Rectal smooth muscle tissue (tissue), 1 donor: ENCODE measurements at regions not wholly inside any gene's neighbourhood (a gene's known extent, or its start where the extent isn't known, plus 50 kb on each side); places are given as distances from the start of the nearest gene placed in this dataset.

Source experiments
- H3K27ac ChIP-seq: one replicate; pipeline ENCODE4 v1.7.0; 2013; ENCODE audit warnings: low read depth, low read length, inconsistent platforms
- H3K27me3 ChIP-seq: one replicate; pipeline ENCODE4 v1.7.0; 2013; ENCODE audit warnings: low read length; ENCODE audit not compliant: control insufficient read depth, insufficient read depth
- H3K36me3 ChIP-seq: one replicate; pipeline ENCODE4 v1.7.0; 2013; ENCODE audit warnings: low read length; ENCODE audit not compliant: control insufficient read depth, insufficient read depth
- H3K4me1 ChIP-seq: one replicate; pipeline ENCODE4 v1.7.0; 2013; ENCODE audit warnings: low read length; ENCODE audit not compliant: control insufficient read depth, insufficient read depth
- H3K4me3 ChIP-seq: one replicate; pipeline ENCODE4 v1.7.0; 2013; ENCODE audit warnings: low read length
- H3K9ac ChIP-seq: one replicate; pipeline ENCODE4 v1.7.0; 2013; ENCODE audit warnings: low read length

GRCh38 chr5:143665866-143666265 lies 146.1 kb upstream of the HMHB1 start:
- Histone ChIP-seq H3K9ac (no peak overlapping the region), H3K4me3 (no peak overlapping the region), H3K36me3 (no peaks in the 10 kb centered on the region), H3K27me3 (no peaks in the 10 kb centered on the region), H3K27ac (no peak overlapping the region), H3K4me1 (no peaks in the 10 kb centered on the region)

DNA sequence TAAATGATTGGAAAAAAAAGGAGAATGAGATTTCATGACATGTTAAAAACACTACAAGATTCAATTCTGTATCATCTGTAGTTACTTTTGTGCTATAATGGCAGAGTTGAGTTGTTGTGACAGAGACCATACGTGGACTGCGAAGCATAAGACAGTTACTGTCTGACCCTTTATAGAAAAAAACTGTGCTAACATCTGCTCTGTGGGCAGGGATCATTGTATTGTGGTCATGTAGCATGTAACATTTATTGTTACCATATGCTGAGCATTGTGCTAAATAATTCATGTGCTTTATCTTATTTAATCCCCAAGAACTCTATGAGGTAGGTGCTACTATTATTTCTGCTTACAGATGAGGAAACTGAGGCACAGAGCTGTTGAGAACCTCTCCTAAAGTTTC lies 147.3 kb upstream of the HMHB1 start:
- Histone ChIP-seq H3K27me3 (no peaks in the 10 kb centered on the region), H3K36me3 (no peaks in the 10 kb centered on the region), H3K4me3 (no peak overlapping the region), H3K4me1 (no peaks in the 10 kb centered on the region), H3K27ac (no peak overlapping the region), H3K9ac (no peak overlapping the region)

GRCh38 chr5:143663872-143664271 lies 148.1 kb upstream of the HMHB1 start:
- no peaks in the 10 kb centered on the region for H3K36me3 ChIP-seq
- no peak overlapping the region for H3K27ac ChIP-seq
- no peak overlapping the region for H3K9ac ChIP-seq
- no peaks in the 10 kb centered on the region for H3K27me3 ChIP-seq
- no peak overlapping the region for H3K4me3 ChIP-seq
- H3K4me1 ChIP-seq, result no peaks in the 10 kb centered on the region

DNA sequence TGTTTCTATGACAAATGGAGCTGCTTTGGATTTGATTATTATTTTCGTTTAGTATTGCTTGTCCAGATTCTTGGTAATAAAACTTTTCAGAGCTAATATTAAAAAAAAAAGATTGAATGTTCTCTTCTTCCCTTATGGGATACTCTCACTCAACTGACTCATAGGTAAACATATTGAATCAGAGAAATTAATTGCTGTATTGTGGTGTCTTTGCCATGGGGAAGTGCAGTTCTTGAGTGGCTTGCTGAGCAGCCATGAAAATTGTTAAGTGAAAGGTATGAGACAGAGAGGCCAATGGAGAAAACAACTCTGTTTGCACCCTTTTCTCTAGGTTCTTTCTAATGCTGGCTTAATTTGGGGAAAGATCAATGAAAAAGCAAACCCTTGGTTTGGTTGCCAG lies 149.9 kb upstream of the HMHB1 start:
- Histone ChIP-seq H3K27me3 (no peaks in the 10 kb centered on the region), H3K4me1 (no peaks in the 10 kb centered on the region), H3K4me3 (no peak overlapping the region), H3K27ac (no peak overlapping the region), H3K9ac (no peak overlapping the region), H3K36me3 (no peaks in the 10 kb centered on the region)

GRCh38 chr5:143660625-143661024 lies 151.3 kb upstream of the HMHB1 start:
- H3K36me3 ChIP-seq, result no peaks in the 10 kb centered on the region
- H3K4me1 ChIP-seq, result no peaks in the 10 kb centered on the region
- no peak overlapping the region for H3K4me3 ChIP-seq
- H3K27ac ChIP-seq, result no peak overlapping the region
- no peaks in the 10 kb centered on the region for H3K27me3 ChIP-seq
- no peak overlapping the region for H3K9ac ChIP-seq

DNA sequence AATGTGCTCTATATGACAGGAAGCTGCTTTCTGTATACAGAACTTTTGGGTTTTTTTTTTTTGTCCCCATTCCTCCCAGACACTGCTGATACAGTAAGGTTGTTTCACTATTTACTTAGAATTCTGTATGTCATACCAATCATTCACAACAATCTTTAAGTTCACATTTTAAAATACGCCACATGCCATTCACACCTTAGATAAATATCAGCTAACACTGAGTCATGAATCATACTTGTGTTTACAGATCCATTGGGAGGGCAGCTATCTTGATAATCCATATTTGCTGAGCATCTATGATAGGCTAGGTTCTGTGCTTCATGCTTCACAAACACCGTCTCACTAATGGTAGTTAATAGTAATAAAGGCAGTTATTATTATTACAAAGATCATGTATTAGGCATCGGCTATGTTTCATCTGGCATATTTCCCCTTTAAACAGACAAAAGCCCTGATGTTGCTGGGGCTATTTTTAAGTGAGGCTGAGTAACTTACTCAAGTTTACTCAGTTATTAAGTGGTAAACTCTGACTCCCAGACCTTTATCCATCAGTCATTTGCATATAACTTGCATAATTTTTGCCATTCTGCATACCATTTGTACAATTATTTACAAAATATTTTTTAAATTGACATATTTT lies 152.2 kb upstream of the HMHB1 start:
- no peaks in the 10 kb centered on the region for H3K4me1 ChIP-seq
- H3K36me3 ChIP-seq, result no peaks in the 10 kb centered on the region
- H3K9ac ChIP-seq, result no peak overlapping the region
- no peak overlapping the region for H3K4me3 ChIP-seq
- no peak overlapping the region for H3K27ac ChIP-seq
- no peaks in the 10 kb centered on the region for H3K27me3 ChIP-seq

DNA sequence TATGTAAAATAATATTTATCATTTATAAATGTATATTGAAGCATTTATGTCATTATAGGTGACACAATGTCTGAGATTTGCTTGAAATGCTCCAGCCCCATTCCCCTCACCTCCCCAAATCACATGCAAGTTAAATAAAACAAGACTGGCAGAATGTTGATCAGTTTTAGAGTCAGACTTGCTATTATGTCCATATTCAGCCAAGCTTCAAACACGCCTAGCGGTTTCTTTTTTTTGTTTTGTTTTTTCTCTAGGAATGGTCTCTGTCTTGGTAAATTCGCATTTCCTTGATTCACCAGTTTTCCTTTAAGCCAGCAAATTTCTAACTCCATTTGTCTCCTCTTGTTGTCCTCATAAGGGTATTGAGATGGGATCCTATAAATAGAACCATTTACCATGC lies 153.0 kb upstream of the HMHB1 start:
- H3K27me3 ChIP-seq, result no peaks in the 10 kb centered on the region

DNA sequence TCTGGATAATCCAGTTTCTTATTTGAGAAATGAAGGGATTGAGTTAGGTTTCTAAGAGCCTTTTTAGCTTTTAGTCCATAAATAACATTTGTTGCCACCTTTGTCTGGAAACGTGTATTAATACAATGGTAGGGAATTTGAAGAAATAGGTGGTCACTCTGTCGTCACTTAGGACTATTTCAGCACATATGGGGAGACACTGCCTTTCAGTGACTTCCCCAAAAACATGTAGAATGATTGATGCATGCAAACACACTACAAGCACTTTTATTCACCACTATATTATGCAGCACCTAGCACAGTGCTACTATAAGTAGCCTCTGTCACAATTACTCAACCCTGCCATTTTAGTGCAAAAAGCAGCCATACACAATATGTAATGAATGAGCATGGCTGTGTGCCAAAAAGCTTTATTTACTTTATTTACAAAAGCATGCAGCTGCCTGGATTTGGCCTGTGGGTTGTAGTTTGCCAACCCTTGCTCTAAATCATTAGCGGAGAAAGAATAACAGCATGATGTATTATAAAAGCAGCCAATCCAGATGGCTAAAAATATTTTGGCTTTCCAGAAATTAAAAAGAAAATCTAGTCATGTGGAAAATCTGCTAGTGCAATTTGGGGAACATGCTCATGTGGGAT lies 154.2 kb upstream of the HMHB1 start:
- Histone ChIP-seq H3K4me3 (no peak overlapping the region), H3K27me3 (no peaks in the 10 kb centered on the region), H3K4me1 (no peaks in the 10 kb centered on the region), H3K36me3 (no peaks in the 10 kb centered on the region), H3K27ac (no peak overlapping the region), H3K9ac (no peak overlapping the region)

More for the DNA sequence above, 153.0 kb upstream of the HMHB1 start:
- H3K36me3 ChIP-seq, result no peaks in the 10 kb centered on the region
- no peak overlapping the region for H3K4me3 ChIP-seq
- no peak overlapping the region for H3K27ac ChIP-seq
- H3K4me1 ChIP-seq, result no peaks in the 10 kb centered on the region
- no peak overlapping the region for H3K9ac ChIP-seq

DNA sequence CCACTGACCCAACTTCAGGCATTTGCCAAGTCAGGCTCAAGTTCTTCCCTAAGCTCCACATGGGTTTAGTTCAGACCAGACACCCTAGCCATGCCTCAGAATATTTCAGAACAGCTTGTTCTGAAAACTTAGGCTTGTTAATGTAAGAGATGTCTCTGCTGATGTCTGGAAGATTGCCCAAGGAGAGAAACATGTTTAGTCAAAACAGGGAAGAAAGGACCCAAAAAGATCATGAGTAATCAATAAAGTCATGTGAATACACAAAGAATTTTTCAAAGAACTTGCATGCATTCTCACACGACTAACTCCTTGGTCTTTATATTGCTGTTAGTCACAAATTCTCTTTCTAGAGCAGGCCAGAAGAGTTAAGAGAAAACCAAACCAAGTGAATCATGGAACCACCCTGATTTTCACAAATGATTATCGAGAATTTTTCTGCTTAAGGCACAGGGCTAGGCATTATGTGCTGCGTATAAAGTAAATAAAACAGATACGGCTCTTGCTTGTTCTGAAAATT lies 158.1 kb upstream of the HMHB1 start:
- Histone ChIP-seq H3K4me3 (no peak overlapping the region), H3K36me3 (no peaks in the 10 kb centered on the region), H3K4me1 (no peaks in the 10 kb centered on the region), H3K9ac (no peak overlapping the region), H3K27ac (no peak overlapping the region), H3K27me3 (no peaks in the 10 kb centered on the region)

- H3K9ac ChIP-seq, result no peak overlapping the region
- H3K4me3 ChIP-seq, result no peak overlapping the region
- no peaks in the 10 kb centered on the region for H3K36me3 ChIP-seq
- no peak overlapping the region for H3K27ac ChIP-seq
- no peaks in the 10 kb centered on the region for H3K4me1 ChIP-seq
- no peaks in the 10 kb centered on the region for H3K27me3 ChIP-seq
These were observed 158.7 kb upstream of the HMHB1 start for GRCh38 chr5:143653256-143653655.

DNA sequence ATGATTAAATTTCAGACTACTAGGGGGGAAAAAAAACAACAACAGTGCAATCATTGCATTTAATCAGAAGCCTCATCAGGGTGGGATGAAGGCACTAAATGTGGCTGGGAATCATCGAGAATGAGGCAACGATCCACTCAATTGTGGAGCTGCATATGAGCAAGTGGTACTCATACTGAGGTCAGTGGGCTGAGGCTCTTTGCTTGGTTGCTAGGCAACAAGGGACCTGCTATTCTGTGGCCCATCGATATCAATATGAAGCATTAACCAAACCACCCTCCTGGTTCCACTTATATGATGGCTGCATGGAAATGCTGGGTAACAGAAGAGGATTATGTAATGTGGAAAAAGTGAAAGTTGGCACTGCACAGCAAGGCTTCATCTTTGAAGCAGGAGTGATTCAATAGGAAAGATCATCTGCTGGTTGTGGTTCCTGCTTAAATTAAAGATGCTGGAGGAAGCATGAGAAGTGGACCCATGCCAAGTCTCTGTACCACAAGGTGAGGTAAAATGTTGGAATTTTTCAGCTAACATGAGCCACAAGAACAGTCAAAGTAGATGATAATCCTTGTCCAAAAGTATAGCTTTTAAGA lies 159.8 kb upstream of the HMHB1 start:
- H3K4me1 ChIP-seq, result no peaks in the 10 kb centered on the region
- H3K9ac ChIP-seq, result no peak overlapping the region
- no peaks in the 10 kb centered on the region for H3K27me3 ChIP-seq
- no peak overlapping the region for H3K27ac ChIP-seq
- H3K4me3 ChIP-seq, result no peak overlapping the region
- H3K36me3 ChIP-seq, result no peaks in the 10 kb centered on the region

GRCh38 chr5:143649937-143650621 lies 161.9 kb upstream of the HMHB1 start:
- Histone ChIP-seq H3K27ac (no peak overlapping the region), H3K27me3 (no peaks in the 10 kb centered on the region), H3K4me1 (no peaks in the 10 kb centered on the region), H3K4me3 (no peak overlapping the region), H3K36me3 (no peaks in the 10 kb centered on the region), H3K9ac (no peak overlapping the region)
